GM23248 (cell line): ENCODE measurements at regions not wholly inside any gene's neighbourhood (a gene's known extent, or its start where the extent isn't known, plus 50 kb on each side); places are given as distances from the start of the nearest gene placed in this dataset.

Experiments
- DNase-seq: peaks from one replicate; pipeline ENCODE4 v3.0.0-alpha.2; 2015
- H2AFZ ChIP-seq: fragments of 200-600 bp; sonication (generic); 2 replicates; pipeline ENCODE4 v1.6.1; 2016; ENCODE audit warnings: antibody characterized with exemption
- H3F3A ChIP-seq: fragments of 200-600 bp; sonication (generic); 2 replicates; pipeline ENCODE4 v1.6.1; 2016; ENCODE audit warnings: mild to moderate bottlenecking, antibody characterized with exemption, mixed run types; ENCODE audit not compliant: insufficient read depth
- H3K27ac ChIP-seq: fragments of 200-600 bp; sonication (generic); 2 replicates; pipeline ENCODE4 v1.5.1; 2016; ENCODE audit warnings: mild to moderate bottlenecking
- H3K27me3 ChIP-seq: fragments of 200-600 bp; sonication (generic); replicated peaks from 2 replicates; pipeline ENCODE4 v1.6.1; 2016; ENCODE audit warnings: mild to moderate bottlenecking; ENCODE audit not compliant: insufficient read depth
- H3K36me3 ChIP-seq: fragments of 200-600 bp; sonication (generic); 2 replicates; pipeline ENCODE4 v1.6.1; 2016; ENCODE audit warnings: low read depth, mild to moderate bottlenecking
- H3K4me1 ChIP-seq: fragments of 200-600 bp; sonication (generic); 2 replicates; pipeline ENCODE4 v1.6.1; 2016; ENCODE audit warnings: mild to moderate bottlenecking; ENCODE audit not compliant: insufficient read depth
- H3K4me2 ChIP-seq: fragments of 200-600 bp; sonication (generic); one replicate; pipeline ENCODE4 v1.6.1; 2016; ENCODE audit warnings: mild to moderate bottlenecking; ENCODE audit not compliant: unreplicated experiment
- H3K4me3 ChIP-seq: fragments of 200-600 bp; sonication (generic); 2 replicates; pipeline ENCODE4 v1.5.1; 2016; ENCODE audit warnings: mild to moderate bottlenecking
- H3K79me2 ChIP-seq: fragments of 200-600 bp; sonication (generic); 2 replicates; pipeline ENCODE4 v1.6.1; 2016; ENCODE audit warnings: mild to moderate bottlenecking; ENCODE audit not compliant: insufficient read depth
- H3K9ac ChIP-seq: fragments of 200-600 bp; sonication (generic); 2 replicates; pipeline ENCODE4 v1.6.1; 2016; ENCODE audit warnings: mild to moderate bottlenecking
- H3K9me2 ChIP-seq: fragments of 200-600 bp; sonication (generic); 2 replicates; pipeline ENCODE4 v1.6.1; 2016; ENCODE audit warnings: mixed run types, mild to moderate bottlenecking, moderate library complexity; ENCODE audit not compliant: insufficient read depth
- H3K9me3 ChIP-seq: fragments of 200-600 bp; sonication (generic); one replicate; pipeline ENCODE4 v1.6.1; 2017; ENCODE audit warnings: low read depth
- H4K20me1 ChIP-seq: fragments of 200-600 bp; sonication (generic); 2 replicates; pipeline ENCODE4 v1.6.0; 2016; ENCODE audit not compliant: insufficient read depth
- EZH2 ChIP-seq: fragments of 200-600 bp; sonication (generic); IDR thresholded peaks from 2 replicates; pipeline ENCODE4 v1.6.1; 2018; ENCODE audit warnings: antibody characterized with exemption, mild to moderate bottlenecking; ENCODE audit not compliant: insufficient read depth, poor library complexity, severe bottlenecking
- EZH2phosphoT487 ChIP-seq: fragments of 200-600 bp; sonication (generic); IDR thresholded peaks from 2 replicates; pipeline ENCODE4 v1.6.1; 2018; ENCODE audit warnings: antibody characterized with exemption, moderate library complexity, mild to moderate bottlenecking, low read depth; ENCODE audit not compliant: insufficient read depth
- WGBS, 2 experiments: methylation state at CpG; one replicate each; pipeline ENCODE4 v1.1.6; 2015 to 2017; ENCODE audit warnings: low lambda C conversion rate in 2 of 2, low coverage in 1 of 2; ENCODE audit errors: missing lambda C conversion rate in 2 of 2; 5-methylcytosine and 5-hydroxymethylcytosine counted together
- in situ Hi-C: fragments of 300-500 bp; cut with MboI; formaldehyde crosslinking; loops from 2 replicates; pipeline ENCODE4 v1.15.0; 2020

DNA sequence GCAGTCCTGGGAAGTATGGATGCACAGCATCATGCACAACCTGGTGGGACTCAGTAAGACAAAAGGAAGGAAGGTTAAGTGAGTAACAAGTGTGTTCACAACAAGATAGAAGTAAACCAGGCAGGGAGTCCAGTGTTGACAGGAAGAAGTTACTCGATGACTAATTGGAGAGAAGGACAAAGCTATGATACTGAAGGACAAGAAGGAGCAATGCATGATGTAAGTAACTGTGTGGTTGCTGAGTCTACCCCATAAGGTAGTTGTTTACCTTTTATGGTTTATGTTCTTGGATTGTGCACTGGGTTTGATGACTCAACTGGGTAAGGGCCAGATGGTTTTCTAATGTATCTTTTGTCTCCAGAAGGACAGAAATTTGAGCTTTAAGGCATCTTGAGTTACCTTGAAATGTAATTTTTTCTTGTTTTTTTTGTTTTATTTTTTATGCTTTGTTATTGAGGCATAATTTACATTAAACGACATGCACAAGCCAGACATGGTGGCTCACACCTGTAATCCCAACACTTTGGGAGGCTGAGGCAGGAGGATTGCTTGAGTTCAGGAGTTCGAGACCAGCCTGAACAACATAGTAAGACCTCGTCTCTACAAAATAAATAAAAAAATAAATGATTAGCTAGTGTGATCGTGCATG is 89.2 kb upstream of the CAST start:
- peak; percentile 92 for DNase-seq
- peak overlapping the region; percentile 48 for H3K4me2 ChIP-seq
- WGBS, 2 experiments: 62 to 66% methylated on average over 5 of the region's 5 CpGs
- in situ Hi-C loops: no loop called here
- no peaks in the 10 kb centered on the region for H3K27me3 ChIP-seq
- no peaks in the 10 kb centered on the region for H3K9me3 ChIP-seq
- no peaks in the 10 kb centered on the region for H3K36me3 ChIP-seq
- H3K4me1 ChIP-seq: peaks cover 12% of the 10 kb centered on the region
- H3K79me2 ChIP-seq: no peaks in the 10 kb centered on the region
- H3K27ac ChIP-seq: peak overlapping the region; percentile 69
- H2AFZ ChIP-seq: no peak overlapping the region
- H3F3A ChIP-seq: peaks cover 21% of the 10 kb centered on the region
- no peak overlapping the region for H3K4me3 ChIP-seq
- H3K9ac ChIP-seq: 0 out of 2 replicates have a peak overlapping the region, but pooled peaks have one; percentile 18
- no peaks in the 10 kb centered on the region for H4K20me1 ChIP-seq
- TF ChIP-seq EZH2phosphoT487: 0 out of 2 replicates have a peak, but pooled peaks have one; percentile 65
- TF ChIP-seq EZH2: no peak
- H3K9me2 ChIP-seq: no peaks in the 10 kb centered on the region

DNA sequence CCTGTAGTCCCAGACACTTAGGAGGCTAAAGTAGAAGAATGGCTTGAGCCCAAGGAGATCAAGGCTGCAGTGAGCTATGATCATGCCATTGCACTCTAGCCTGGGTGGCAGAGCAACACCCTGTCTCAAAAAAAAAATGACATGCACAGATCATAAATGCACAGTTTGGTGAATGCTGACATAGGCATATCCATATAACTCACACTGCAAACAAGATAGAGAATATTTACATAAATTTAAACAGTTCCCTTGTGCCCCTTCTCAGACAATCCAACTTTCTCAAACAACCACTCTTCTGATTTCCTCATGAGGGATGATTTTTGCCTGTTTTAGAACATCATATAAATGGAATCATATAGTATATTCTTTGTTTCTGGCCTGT is 88.7 kb upstream of the CAST start:
- peaks cover 21% of the 10 kb centered on the region for H3F3A ChIP-seq
- peaks cover 17% of the 10 kb centered on the region for H3K4me1 ChIP-seq
- H3K79me2 ChIP-seq: no peaks in the 10 kb centered on the region
- DNase-seq: no peak
- no peak overlapping the region for H3K27ac ChIP-seq
- no peak for TF ChIP-seq EZH2phosphoT487
- TF ChIP-seq EZH2: no peak
- no peaks in the 10 kb centered on the region for H4K20me1 ChIP-seq
- H3K9ac ChIP-seq: no peak overlapping the region
- no peak overlapping the region for H3K4me3 ChIP-seq
- no peaks in the 10 kb centered on the region for H3K27me3 ChIP-seq
- H3K36me3 ChIP-seq: no peaks in the 10 kb centered on the region
- no peaks in the 10 kb centered on the region for H3K9me3 ChIP-seq
- no peak overlapping the region for H3K4me2 ChIP-seq
- in situ Hi-C loops: no loop called here
- H3K9me2 ChIP-seq: no peaks in the 10 kb centered on the region
- H2AFZ ChIP-seq: no peak overlapping the region

DNA sequence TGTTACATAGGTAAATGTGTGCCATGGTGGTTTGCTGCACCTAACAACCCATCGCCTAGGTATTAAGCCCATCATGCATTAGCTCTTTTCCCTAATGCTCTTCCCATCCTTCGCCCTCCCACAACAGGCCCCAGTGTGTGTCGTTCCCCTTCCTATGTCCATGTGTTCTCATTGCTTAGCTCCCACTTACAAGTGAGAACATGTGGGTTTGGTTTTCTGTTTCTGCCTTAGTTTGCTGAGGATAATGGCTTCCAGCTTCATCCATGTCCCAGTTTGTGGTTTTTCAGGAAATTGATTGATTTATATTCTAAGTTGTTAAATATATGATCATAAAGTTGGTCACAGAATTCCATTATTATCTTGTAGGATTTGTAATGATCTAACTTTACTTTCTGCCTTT is 85.3 kb upstream of the CAST start:
- Histone ChIP-seq H3K79me2 (no peaks in the 10 kb centered on the region), H3K9ac (no peak overlapping the region), H4K20me1 (no peaks in the 10 kb centered on the region), H3K4me1 (peaks cover 21% of the 10 kb centered on the region), H3K4me3 (no peak overlapping the region), H3K27me3 (no peaks in the 10 kb centered on the region), H3K36me3 (no peaks in the 10 kb centered on the region), H2AFZ (no peak overlapping the region), H3K27ac (no peak overlapping the region), H3K4me2 (no peak overlapping the region), H3K9me3 (no peaks in the 10 kb centered on the region), H3F3A (peaks cover 16% of the 10 kb centered on the region), H3K9me2 (no peaks in the 10 kb centered on the region)
- no peak for DNase-seq
- 75 to 84% methylated on average over 3 of the region's 3 CpGs for WGBS, 2 experiments
- in situ Hi-C loops: no loop called here
- TF ChIP-seq EZH2phosphoT487 (no peak), EZH2 (no peak)

DNA sequence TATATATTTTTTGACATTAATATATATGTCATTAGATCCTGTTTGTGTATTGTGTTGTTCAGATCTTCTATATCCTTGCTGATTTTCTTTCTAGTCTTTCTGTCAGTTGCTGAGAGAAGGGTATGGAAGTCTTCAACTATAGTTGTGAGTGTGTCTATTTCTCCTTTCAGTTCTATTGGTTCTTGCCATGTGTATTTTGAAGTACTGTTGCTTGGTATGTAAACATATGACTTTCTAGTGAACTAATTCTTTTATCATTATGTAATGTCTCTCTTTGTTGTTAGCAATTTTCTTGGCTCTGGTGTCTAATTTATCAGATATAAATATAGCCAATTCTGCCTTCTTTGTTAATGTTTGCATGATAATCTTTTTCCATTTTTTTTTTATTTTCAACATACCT is 84.3 kb upstream of the CAST start:
- Histone ChIP-seq H3K9ac (no peak overlapping the region), H3K9me2 (no peaks in the 10 kb centered on the region), H4K20me1 (no peaks in the 10 kb centered on the region), H3K27ac (no peak overlapping the region), H3K4me2 (no peak overlapping the region), H3K4me1 (peaks cover 25% of the 10 kb centered on the region), H2AFZ (no peak overlapping the region), H3F3A (peaks cover 8% of the 10 kb centered on the region; the same call in 1 of the 2 replicates), H3K27me3 (no peaks in the 10 kb centered on the region), H3K36me3 (no peaks in the 10 kb centered on the region), H3K79me2 (no peaks in the 10 kb centered on the region), H3K9me3 (no peaks in the 10 kb centered on the region), H3K4me3 (no peak overlapping the region)
- in situ Hi-C loops: no loop called here
- TF ChIP-seq EZH2phosphoT487 (no peak), EZH2 (no peak)
- peak; percentile 56 for DNase-seq

DNA sequence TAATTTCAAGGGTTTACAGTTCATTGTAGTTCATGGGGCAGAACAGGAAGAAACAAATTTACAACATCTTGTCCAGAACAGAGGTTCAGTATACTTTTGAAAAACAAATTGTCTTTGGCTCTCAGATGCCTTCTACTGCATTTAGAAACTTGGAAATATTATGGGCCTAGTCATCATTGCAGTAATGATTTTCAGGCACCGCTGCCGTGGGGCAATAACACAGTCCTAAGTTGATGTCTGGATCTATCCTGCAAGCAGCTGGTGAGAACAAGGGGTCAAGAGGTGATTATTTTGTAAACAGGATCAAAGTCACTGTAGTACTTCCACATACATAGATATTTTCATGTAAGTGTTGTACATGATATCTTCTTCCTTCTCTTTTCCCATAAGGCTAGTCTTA is 82.5 kb upstream of the CAST start:
- in situ Hi-C loops: no loop called here
- no peaks in the 10 kb centered on the region for H3K36me3 ChIP-seq
- no peak for DNase-seq
- no peaks in the 10 kb centered on the region for H3F3A ChIP-seq
- H3K79me2 ChIP-seq: no peaks in the 10 kb centered on the region
- no peaks in the 10 kb centered on the region for H4K20me1 ChIP-seq
- H3K9ac ChIP-seq: no peak overlapping the region
- 96 to 100% methylated on average over 2 of the region's 2 CpGs for WGBS, 2 experiments
- no peak overlapping the region for H3K27ac ChIP-seq
- peaks cover 21% of the 10 kb centered on the region for H3K4me1 ChIP-seq
- H3K27me3 ChIP-seq: no peaks in the 10 kb centered on the region
- TF ChIP-seq EZH2 (no peak), EZH2phosphoT487 (no peak)
- no peak overlapping the region for H3K4me2 ChIP-seq
- no peaks in the 10 kb centered on the region for H3K9me3 ChIP-seq
- H2AFZ ChIP-seq: no peak overlapping the region
- H3K9me2 ChIP-seq: no peaks in the 10 kb centered on the region
- no peak overlapping the region for H3K4me3 ChIP-seq
